Medulla oblongata (tissue), 1 donor: ENCODE measurements at regions not wholly inside any gene's neighbourhood (a gene's known extent, or its start where the extent isn't known, plus 50 kb on each side); places are given as distances from the start of the nearest gene placed in this dataset.

Experiments used
- DNase-seq: peaks from one replicate; pipeline ENCODE4 v3.0.0-alpha.2; 2015; ENCODE audit errors: extremely low spot score

DNA sequence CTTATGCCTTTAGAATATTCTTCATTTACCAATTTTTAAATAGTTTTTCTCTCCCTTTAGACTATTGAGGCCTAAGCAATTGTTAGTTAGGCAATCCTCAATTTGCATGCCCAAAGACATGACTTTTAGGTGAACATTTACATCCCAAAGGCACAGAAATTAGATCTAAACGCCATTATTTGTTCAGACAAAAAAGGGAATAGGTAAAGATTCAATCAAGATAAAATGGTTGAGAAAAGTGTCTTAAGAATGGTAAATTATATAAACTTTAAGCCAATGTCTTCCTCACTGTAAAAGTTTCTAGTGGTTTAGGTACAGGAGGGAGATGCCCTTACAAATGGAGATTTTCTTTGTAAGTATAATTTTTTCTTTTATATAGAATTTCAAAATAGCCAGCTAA is 50.2 kb upstream of the MME start:
- DNase-seq, result no peak

DNA sequence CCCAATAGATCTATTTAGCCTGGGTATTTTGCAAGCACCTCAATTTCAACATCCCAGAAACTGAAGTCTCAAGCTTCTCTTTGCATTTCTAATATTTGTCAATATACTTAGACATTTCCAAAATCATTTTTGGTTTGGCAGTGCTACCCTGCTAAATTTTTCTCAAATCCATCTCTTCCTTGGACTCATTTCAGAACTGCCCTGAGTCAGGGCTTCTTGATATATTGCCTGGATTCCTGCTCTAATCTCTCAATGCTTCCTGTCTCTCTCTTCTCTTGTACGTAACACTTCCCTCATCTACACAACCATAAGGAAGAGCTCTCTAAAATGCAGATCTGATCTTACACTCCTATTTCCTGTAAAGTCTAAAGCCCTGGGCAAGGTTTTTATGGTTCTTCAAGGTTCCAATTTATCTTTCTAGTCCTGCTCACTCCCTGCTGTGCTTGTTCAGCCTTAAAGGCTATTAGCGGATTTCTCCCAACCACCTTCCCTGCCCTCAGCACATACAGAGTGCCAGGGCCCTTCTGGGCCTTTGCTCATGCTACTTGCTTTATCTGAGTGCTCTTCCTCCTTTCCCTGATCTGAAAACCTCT is 53.0 kb upstream of the MME start:
- DNase-seq, result no peak

DNA sequence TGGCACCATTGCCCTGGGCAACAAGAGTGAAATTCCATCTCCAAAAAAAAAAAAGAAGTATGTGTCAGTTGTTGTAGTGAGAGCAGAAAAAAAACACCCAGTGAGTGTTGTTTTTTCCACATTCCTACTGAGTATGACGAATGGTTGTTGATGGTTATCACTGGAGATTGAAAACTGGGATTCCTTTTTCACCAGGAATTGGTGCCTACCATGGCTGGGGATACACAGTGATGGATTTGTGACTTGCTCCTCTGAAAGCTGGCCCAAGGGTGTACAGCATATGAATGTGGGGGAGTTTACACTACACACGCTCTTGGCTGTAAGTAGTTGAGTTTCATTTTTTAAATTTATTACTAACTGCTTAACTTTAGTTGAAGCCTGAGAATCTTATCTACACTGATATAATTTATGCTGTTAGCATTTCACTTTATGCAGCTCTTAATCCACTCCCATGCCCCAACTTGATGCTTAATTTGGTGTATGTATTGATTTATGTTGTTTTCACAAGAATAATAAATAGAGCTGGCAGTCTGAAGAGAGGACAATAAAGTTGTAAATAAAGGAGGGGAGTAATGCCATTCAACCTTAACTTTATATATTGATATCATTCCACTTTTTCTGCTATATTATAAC is 56.0 kb upstream of the MME start:
- no peak for DNase-seq

DNA sequence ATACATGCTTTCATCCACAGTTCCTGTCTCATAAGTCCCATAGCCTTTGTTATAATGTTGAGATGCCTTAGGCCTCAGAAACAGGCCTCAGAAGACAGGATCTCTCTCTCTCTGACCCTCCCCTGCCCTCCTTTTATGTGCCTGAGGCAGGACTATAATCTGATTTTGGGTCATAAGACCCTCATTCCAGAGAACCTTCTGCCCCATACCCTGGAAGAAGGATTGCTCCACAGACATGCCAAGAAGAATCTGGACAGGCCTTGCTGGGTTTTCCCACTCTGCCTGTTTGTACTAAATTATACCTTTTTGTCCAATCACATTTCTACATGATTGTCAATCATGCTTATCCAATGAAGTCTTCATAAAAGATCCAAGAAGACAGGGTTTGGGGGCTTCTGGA is 57.2 kb upstream of the MME start:
- no peak for DNase-seq

DNA sequence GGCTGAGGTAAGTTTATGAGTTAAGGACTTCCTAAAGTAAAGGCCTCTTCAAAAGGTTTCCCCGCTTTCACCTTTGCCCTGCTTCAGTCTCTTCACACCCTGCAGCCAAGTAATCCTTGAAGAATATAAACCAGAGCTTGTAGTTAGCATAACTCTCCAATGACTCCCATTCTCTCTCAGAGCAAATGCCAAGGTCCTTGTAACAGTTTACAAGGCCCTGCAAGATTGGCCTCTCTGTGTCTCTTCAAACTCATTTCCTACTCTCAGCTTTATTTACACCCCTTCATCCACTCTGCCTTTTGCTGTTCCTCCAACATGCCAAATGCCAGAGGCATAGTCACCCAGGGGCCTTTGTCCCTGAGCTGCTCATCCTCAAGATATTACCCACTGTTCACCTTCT is 60.5 kb upstream of the MME start:
- DNase-seq, result no peak

DNA sequence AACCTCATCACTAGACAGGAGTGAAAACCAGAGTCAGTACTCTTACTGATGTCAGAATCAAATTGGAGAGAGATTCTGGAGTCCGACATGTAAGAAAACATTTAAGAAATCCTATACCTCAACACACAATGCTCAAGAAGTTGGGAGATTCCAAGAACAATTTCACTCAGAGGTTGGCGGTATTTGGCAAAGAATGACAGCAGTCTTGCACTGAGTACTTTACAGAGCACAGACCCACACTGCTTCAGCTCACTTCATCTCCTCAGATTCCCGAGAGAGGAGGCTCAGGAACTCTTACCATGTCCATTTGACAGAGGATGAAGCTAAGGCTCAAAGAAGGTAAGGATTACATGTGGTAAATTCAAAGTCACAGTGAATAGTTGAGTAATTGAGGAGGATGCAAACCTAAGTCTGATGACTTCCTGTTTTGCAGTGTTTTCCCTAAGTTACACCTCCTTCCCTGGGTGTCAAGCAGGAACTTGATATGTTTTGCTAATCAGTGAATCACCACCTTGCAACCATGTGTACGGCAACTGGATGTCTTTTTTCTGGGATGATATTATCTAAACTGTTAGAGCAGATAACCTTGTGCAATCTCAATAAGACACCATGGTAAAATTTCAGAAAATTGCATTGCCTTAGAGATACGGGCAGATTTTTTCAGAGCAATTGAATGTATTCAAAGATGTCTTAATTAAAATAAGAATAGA is 61.3 kb upstream of the MME start:
- DNase-seq, result no peak

DNA sequence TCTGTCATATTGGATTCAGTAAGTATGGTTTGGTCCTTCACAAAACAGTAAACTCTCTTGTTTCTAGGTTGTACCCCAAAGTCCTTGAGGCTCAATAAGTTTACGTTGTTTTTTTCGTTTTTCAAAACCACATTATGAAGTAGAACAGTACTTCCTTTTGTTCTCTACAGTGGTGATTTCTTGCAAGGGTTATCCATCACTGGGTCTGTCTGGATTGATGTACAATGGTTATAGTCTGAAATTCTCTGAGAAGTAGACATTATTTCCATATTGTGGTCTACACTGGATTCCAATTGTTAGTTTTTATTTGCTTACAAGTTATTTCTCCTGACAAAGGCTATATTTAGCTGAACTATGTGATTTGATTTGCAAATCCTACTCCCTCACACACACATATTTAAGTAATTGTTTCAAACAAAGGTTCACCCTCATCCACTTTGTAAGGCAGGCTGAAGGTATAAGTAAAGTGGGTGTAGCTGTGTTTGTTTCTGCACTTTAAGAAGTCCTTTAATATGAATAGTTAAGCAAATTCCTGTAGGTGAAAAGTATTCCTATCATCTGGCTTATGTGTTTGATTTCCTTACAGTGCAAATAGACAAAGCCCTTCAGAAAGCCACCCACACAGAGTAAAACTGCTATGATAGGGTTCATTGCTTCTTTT is 64.2 kb upstream of the MME start:
- no peak for DNase-seq

DNA sequence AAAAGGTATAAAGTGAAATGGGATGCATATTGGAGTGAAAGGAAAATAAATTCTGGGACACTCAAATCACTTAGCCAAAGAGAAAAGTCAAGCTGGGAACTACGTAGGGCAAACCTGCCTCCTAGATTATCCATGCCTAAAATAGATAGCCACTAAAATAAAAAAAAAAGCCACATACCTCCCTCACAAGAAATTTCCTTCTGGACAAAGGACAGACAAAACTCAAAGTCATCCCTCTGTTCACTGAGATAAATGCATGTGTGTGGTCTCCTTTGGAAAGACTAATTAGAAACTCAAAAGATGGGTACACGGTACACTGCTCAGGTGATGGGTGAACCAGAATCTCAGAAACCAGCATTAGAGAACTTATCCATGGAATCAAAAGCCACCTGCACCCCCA is 65.2 kb upstream of the MME start:
- no peak for DNase-seq

DNA sequence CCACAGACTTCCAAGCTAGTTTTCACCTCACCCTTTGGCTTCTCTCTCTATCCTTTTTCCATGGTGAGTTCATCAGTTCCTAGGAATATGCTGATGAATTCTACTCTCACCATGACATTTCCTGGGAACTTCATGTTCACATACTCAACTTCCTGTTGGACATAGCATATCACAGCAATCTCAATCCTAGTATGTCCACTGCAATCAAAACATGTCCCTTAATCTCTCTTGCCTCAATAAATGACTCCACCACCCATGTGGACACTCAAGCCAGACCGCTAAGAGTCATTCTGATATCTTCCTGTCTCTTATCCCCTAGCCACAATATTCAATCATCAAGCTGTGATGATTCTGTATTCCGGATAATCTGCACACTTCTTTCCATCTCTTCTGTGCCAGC is 66.7 kb upstream of the MME start:
- DNase-seq, result no peak

DNA sequence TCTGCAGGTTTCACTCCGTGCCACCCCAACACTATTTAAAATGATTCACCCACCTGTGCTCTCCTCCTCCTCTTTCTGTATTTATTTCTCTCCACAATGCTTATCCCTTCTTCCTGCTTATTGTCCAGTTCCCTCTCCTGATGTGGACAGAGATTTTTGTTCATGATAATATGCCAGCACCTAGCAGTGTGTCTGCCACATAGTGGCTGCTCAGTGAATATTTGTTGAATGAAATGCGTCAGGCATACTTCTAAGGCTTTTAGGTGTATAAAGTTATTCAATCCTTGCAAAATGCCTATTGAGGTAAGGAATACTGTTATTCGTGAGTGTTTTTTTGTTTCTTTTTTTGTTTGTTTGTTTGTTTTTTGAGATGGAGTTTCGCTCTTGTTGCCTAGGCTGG is 67.5 kb upstream of the MME start:
- DNase-seq, result no peak

DNA sequence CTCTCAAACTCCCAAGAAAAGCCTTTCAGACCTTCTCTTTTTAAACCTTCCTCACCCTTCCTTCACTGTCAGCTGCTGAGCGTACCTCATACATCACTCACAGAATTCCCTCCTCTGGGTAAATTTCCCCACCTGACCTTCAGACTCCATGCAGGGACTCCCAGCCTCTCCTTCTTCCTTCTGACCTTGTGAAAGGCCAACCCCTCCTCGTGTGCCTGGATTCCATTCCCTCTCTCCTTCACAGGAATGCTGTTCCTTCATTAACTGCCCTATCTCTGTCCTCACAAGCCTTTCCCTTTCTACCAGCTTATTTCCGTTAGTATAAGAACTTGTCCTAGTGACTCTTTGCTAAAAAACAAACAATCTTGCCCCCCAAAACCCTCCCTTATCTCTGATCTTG is 69.7 kb upstream of the MME start:
- no peak for DNase-seq

DNA sequence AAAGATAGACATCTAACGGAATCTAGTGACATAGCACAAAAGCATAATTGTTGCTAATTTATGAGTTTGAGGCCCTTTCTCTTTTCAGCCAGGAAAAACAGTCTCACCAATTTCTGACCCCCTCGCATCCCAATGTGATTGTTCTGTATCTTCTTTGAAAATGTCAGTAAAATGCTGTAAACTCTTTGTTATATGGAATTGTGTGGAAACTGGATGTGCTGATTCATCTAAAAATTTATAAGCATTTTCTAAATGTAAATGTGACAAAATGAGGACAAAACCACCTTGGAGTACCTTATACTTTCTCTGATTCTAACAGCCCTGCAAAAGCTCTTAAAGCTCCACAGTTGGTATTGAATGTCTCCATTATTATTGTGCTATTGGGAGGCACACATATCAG is 70.9 kb upstream of the MME start:
- DNase-seq, result no peak

DNA sequence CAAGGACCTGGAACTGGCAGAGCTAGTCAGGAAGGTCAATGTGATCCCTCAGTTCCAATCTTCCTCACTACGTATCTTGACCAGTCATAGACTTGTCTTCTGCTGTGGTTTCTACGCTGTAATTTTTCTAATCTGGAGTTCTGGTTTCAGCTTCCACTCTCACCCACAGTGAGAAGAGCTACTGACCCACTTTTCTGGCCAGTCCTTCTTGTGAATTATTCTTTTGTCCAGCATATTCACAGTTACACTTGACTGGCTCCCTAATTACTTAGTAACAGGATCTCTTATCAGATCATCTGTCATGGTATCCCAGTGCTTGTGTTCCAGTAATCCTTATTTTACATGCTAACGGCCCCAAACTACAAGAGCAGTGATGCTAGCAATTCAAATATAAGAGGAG is 72.4 kb upstream of the MME start:
- DNase-seq, result no peak

DNA sequence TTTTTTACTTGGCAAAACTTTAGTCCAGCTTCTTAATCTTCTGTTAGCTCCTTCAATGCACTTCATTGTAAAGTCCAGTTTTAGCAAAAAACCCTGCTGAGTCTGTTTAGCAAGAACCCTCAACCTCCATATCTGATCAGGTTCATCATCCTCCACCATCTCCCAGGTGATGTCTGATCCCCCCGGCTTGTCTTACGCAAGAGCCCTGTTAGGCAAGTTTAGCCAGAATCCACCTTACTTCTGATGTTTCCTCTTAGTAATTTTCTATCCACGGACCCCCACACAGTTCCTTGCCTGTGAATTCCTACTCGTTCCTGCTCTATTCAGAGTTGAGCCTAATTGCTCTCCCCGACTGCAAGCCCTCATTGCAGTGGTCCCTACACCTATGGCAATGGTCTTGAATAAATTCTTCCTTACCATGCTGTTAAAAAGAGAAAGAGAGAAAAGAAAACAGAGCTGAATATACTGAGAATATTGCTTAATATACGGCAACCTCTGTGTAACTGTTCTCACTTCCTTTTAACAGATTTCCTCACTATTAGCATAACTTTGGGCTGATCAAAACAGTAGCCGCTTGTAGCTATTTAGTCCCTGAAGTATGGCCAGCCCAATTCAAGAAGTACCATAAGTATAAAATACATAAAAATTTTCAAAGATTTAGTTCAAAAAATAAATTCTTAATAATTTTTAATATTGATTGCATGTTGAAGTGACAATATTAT is 78.7 kb upstream of the MME start:
- DNase-seq, result no peak

DNA sequence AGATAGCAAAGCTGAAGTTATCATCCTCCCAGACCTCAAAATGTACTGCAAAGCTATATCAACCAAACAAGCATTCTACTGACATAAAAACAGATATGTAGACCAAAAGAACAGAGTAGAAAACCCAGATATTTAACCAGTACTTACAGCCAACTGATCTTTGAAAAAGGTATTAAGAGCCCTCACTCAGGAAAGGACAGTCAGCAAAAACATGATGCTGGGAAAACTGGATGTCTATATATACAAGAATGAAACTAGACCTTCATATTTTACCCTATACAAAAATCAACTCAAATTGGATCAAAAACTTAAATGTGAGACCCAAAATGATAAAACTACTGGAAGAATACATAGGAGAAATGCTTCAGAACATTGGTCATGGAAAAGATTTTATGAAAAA is 87.5 kb upstream of the MME start:
- DNase-seq, result no peak

DNA sequence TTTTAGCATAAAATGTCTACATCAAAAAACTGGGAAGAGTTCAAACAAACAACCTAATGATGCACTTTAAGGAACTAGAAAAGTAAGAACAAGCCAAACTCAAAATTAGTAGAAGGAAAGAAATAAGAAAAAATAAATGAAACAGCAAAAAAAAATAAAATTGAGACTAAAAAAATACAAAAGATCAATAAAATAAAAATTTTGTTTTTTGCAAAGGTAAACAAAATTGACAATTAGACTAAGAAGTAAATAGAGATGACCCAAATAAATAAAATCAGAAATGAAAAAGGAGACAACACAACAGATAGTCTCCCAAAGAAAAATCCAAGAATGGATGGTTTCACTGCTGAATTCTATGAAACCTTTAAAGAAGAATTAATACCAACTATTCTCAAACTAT is 89.6 kb upstream of the MME start:
- no peak for DNase-seq

DNA sequence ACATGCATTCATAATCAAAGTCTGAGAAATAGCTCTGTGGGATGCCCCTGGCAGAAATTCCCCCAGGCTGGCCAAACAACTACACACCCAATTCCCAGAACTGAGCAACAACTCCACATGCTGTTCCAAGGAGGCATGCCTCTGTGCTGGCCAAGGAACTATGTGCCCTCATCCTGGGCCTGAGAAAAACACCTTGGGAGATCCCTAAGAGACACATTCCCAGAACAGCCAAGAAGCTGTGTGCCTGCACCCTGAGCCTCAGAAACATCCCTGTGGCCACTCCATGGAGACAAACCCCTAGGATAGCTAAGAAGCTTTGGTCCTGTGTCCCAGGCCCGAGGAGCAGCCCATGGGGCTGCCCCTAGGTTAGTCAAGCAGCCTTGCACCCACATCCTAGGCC is 92.3 kb upstream of the MME start:
- DNase-seq, result no peak

DNA sequence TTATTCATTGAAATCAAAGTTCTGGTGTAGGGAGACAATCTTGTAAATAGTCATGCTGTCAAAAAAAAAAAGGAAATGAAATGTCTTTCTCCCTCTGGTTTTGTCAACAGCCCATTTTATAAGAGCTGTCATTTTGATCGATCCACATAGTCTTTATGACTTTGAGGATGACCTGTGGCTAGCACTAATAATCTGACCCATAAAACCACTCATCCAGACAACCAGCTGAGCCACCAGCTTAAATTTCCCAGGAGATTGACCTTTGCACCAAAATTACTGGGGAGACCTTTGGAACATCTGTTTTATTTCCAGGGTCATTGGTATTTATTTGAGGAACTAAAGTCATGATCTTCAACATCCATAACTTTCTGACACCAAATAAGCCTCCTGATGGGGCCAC is 98.5 kb upstream of the MME start:
- DNase-seq, result no peak

DNA sequence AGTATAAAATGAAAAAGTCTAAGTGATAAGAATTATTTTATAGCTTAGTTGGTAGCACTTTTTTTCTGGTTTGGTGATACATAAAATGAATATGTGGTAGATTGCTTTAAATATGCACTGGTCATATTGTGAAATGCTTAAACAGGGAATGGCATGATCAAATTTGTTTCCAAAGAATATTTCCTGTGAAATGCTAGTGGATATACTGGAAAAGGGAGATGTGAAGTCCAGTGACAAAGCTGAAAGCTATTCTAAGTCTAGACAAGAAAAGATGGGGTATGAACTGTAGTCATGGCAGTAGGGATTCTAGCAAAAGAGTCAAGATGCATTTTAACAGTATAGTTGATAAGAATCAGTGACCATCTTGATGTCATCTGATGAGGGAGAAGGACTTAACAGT is 98.9 kb upstream of the MME start:
- no peak for DNase-seq

DNA sequence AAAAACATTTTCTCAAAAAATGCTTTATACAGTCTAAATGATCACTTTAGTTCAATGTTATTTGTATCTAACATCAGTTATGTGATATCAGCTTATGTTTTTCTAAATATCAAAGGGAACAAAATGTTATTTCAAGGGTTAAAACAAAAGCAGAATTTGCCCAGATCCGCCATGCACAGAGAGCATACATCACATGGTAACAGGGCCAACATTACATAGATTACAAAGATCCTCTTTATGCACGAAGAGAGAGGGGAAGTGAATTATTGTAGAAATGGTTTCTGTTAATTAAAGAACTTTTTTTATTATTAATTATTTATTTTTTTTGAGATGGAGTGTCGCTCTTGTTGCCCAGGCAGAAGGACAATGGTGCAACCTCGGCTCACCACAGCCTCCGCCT is 100.8 kb upstream of the MME start:
- no peak for DNase-seq

DNA sequence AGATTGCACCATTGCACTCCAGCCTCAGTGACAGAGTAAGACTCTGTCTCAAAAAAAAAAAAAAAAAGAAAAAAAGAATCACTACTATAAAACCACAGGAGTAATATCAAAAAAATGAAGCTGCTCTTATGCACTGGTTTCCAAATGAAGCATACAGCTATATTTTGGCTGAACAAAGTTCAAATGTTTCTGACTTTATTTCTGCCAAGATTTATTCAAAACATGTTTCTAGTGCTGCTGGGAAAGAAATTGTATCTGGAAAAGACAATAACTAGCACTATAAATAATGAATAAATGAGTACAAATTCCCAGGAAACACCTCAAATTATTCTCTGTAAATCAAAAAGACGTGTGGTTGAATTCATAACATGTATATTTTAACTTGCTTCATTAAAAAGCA is 102.5 kb upstream of the MME start:
- DNase-seq, result no peak
